ENCODE measurements at regions not wholly inside any gene's neighbourhood (a gene's known extent, or its start where the extent isn't known, plus 50 kb on each side); places are given as distances from the start of the nearest gene placed in this dataset.
"Not testable (repeated sequence)": the region's sequence is repeated elsewhere in the genome, so short reads cannot be mapped to it uniquely, and the experiment has no call there.

DNA sequence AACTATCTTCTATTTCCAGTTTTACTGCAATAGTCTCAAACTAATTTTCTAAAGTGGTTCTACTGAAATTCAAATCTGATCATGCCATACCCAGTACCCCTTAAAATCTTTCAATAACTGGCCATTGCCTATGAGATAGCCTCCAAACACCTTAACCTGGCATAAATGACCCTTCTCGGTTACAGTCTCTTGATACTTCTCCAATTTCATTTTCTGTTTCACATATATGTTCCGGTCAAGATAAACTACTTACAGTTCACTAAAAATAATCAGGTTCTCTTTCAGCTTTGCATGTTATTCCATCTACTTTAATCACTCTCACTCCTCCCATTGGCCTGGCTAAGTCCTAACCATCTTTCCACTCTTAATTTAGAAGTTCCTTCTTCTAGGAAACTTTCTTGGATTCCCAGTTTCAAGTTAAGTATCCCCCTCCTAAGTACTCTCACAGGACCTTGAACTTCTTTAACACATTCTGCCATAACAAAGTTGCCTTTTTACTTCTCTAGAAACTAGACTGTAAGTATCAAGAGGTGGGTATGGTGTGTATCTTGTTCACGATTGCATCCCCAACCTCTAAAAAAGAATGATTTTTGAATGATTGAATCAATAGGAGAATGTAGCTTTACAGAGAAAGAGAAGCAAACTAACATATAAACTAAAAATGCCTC lies 110.2 kb upstream of the RBBP8 start:
- intact Hi-C loops (cut with DNase I) = no loop called here
- DNase-seq = no peak
- ATAC-seq = no peak
- Histone ChIP-seq H3K9me3 (no peaks in the 10 kb centered on the region), H3K27me3 (no peaks in the 10 kb centered on the region), H3K4me1 (no peaks in the 10 kb centered on the region), H3K27ac (no peak overlapping the region), H3K4me3 (no peak overlapping the region), H3K36me3 (no peaks in the 10 kb centered on the region)
- TF ChIP-seq, protein P1, sequence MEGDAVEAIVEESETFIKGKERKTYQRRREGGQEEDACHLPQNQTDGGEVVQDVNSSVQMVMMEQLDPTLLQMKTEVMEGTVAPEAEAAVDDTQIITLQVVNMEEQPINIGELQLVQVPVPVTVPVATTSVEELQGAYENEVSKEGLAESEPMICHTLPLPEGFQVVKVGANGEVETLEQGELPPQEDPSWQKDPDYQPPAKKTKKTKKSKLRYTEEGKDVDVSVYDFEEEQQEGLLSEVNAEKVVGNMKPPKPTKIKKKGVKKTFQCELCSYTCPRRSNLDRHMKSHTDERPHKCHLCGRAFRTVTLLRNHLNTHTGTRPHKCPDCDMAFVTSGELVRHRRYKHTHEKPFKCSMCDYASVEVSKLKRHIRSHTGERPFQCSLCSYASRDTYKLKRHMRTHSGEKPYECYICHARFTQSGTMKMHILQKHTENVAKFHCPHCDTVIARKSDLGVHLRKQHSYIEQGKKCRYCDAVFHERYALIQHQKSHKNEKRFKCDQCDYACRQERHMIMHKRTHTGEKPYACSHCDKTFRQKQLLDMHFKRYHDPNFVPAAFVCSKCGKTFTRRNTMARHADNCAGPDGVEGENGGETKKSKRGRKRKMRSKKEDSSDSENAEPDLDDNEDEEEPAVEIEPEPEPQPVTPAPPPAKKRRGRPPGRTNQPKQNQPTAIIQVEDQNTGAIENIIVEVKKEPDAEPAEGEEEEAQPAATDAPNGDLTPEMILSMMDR (IDR thresholded peaks at IDR 0.05) = no peak

DNA sequence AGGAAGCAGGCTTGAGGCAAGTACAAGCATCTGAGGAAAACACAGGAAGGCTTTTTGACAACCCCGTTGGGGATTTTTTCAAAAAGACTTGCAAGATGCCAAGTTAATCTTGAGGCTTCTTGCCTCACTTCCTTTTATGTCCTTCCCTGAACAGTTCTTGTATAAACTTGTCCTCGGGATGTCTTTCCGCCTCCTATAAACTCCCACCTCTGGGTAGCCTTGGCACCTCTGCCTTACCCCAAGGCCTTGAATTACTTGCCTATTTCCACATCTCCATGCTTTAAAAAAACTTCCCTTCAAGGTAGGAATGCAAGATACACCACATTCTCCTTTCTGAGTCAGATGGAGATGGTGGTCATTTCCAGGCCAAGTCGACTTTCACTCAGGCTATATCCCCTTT lies 106.4 kb upstream of the RBBP8 start:
- H3K9me3 ChIP-seq = no peaks in the 10 kb centered on the region
- TF ChIP-seq, protein P1 (IDR thresholded peaks at IDR 0.05) = no peak
- no peak overlapping the region for H3K4me3 ChIP-seq
- H3K4me1 ChIP-seq = no peaks in the 10 kb centered on the region
- H3K36me3 ChIP-seq = no peaks in the 10 kb centered on the region
- no peaks in the 10 kb centered on the region for H3K27me3 ChIP-seq
- no peak for ATAC-seq
- intact Hi-C loops (cut with DNase I) = no loop called here
- no peak overlapping the region for H3K27ac ChIP-seq
- no peak for DNase-seq

DNA sequence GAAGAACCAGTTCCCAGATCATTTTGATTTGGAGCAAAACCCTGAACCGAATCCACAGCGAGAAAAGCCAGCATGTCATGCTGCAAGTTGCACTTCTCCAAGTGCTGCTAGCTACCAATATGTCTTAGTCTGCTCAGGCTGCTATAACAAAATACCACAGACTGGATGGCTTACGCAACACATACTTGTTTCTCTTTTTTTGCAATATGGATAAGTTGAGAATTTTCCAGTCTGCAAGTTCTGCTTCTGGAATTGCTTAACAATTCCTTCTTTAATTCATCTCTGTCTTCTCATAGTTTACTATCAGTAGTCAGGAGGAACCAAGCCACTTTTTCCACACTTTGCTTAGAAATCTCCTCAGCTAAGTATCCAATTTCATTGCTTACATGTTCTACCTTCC lies 105.9 kb upstream of the RBBP8 start:
- Histone ChIP-seq H3K36me3 (no peaks in the 10 kb centered on the region), H3K4me3 (no peak overlapping the region), H3K27ac (no peak overlapping the region), H3K4me1 (no peaks in the 10 kb centered on the region), H3K9me3 (no peaks in the 10 kb centered on the region), H3K27me3 (no peaks in the 10 kb centered on the region)
- intact Hi-C loops (cut with DNase I) = no loop called here
- DNase-seq (no peak), ATAC-seq (no peak)
- TF ChIP-seq, protein P1 (IDR thresholded peaks at IDR 0.05) = no peak

DNA sequence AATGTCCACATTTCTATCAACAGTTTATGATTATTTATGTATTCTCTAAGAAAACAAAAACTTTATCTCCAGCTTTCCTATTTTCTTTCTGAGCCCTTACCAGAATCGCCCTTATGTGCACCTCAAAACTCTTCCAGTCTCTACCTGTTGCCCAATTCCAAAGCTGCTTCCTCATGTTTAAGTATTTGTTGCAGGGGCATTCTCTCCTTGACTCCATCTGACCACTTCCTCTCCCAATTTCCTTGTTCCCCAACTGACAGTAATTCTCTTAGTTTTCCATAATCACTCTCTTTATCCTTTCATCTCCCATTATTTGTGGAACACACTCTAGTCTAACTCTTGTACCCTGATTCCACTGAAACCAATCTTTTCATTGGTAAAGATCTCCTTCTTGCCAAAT lies 105.4 kb upstream of the RBBP8 start:
- intact Hi-C loops (cut with DNase I) = no loop called here
- TF ChIP-seq, protein P1 (IDR thresholded peaks at IDR 0.05) = no peak
- no peaks in the 10 kb centered on the region for H3K27me3 ChIP-seq
- H3K4me3 ChIP-seq = no peak overlapping the region
- DNase-seq (no peak), ATAC-seq (no peak)
- H3K27ac ChIP-seq = no peak overlapping the region
- no peaks in the 10 kb centered on the region for H3K9me3 ChIP-seq
- H3K36me3 ChIP-seq = no peaks in the 10 kb centered on the region
- H3K4me1 ChIP-seq = no peaks in the 10 kb centered on the region

DNA sequence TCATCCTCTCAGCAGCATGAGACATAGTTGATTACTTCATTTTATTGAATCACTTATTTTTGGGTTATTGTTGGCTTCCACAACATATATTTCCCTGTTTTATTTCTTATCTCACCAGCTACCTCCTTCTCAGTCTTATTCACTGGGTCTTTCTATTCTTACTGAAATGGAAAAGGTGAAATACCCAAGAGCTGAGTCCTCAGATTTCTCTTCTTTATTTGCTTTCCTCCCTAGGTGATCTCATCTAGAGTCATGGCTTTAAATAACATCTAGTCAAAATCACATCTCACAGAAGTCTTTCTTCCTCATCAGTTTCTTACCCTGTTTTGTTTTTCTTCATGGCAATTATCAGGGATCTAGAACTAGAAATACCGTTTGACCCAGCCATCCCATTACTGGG lies 105.0 kb upstream of the RBBP8 start:
- Histone ChIP-seq H3K27me3 (no peaks in the 10 kb centered on the region), H3K9me3 (no peaks in the 10 kb centered on the region), H3K4me1 (no peaks in the 10 kb centered on the region), H3K36me3 (no peaks in the 10 kb centered on the region), H3K4me3 (no peak overlapping the region), H3K27ac (no peak overlapping the region)
- intact Hi-C loops (cut with DNase I) = no loop called here
- no peak for ATAC-seq
- TF ChIP-seq, protein P1 (IDR thresholded peaks at IDR 0.05) = no peak
- DNase-seq = no peak

DNA sequence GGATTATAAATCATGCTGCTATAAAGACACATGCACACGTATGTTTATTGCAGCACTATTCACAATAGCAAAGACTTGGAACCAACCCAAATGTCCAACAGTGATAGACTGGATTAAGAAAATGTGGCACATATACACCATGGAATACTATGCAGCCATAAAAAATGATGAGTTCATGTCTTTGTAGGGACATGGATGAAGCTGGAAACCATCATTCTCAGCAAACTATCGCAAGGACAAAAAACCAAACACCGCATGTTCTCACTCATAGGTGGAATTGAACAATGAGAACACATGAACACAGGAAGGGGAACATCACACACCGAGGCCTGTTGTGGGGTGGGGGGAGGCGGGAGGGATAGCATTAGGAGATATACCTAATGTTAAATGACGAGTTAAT lies 104.5 kb upstream of the RBBP8 start:
- ATAC-seq; H3K9me3 ChIP-seq; H3K4me1 ChIP-seq; H3K4me3 ChIP-seq; intact Hi-C loops (cut with DNase I); DNase-seq; H3K36me3 ChIP-seq; H3K27ac ChIP-seq; H3K27me3 ChIP-seq: not testable (repeated sequence)

Measured in upper lobe of right lung (tissue), 1 donor.